Transverse colon (tissue), 4 donors: ENCODE measurements at regions not wholly inside any gene's neighbourhood (a gene's known extent, or its start where the extent isn't known, plus 50 kb on each side); places are given as distances from the start of the nearest gene placed in this dataset.

Experiments used
- DNase-seq: peaks from one replicate; pipeline ENCODE4 v3.0.0-alpha.2; 2019
- H3K27ac ChIP-seq, 4 donors: fragments of 200-600 bp; sonication (generic); 2 replicates each; pipeline ENCODE4 v1.5.1; 2016 to 2018; ENCODE audit warnings: inconsistent platforms in 4 of 4
- H3K27me3 ChIP-seq: fragments of 200-600 bp; sonication (generic); 2 replicates; pipeline ENCODE4 v1.5.1; 2017; ENCODE audit warnings: inconsistent platforms
- H3K36me3 ChIP-seq, 4 donors: fragments of 200-600 bp; sonication (generic); 2 replicates each; pipeline ENCODE4 v1.5.1; 2017 to 2019; ENCODE audit warnings: inconsistent platforms in 4 of 4
- H3K4me1 ChIP-seq, 4 donors: fragments of 200-600 bp; sonication (generic); 2 replicates each; pipeline ENCODE4 v1.5.1; 2017 to 2020; ENCODE audit warnings: inconsistent platforms in 4 of 4
- H3K4me3 ChIP-seq, 4 donors: fragments of 200-600 bp; sonication (generic); 1 replicate in 1 of 4; 2 replicates in 3 of 4; pipeline versions ENCODE4 v1.5.1 to v1.6.1; 2017 to 2019; ENCODE audit warnings: inconsistent platforms in 4 of 4
- H3K9me3 ChIP-seq, 2 donors: fragments of 200-600 bp; sonication (generic); 2 replicates each; pipeline ENCODE4 v1.5.1; 2017 to 2019; ENCODE audit warnings: inconsistent platforms in 2 of 2
- EP300 ChIP-seq: sonication (generic); formaldehyde crosslinking; IDR thresholded peaks from one replicate; pipeline ENCODE4 v1.6.1; 2017; ENCODE audit warnings: antibody characterized with exemption, low read depth
- POLR2A ChIP-seq: fragments of 450-650 bp; IDR thresholded peaks from one replicate; pipeline ENCODE4 v1.6.1; 2016; ENCODE audit warnings: antibody characterized with exemption, mild to moderate bottlenecking, moderate library complexity
- POLR2AphosphoS5 ChIP-seq, 3 donors: sonication (generic); formaldehyde crosslinking; IDR thresholded peaks; one replicate each; pipeline ENCODE4 v1.6.1; 2016; ENCODE audit warnings: antibody characterized with exemption in 3 of 3
- WGBS, 2 donors: methylation state at CpG; one replicate each; pipeline ENCODE4 v1.1.5; 2018; ENCODE audit warnings: low coverage in 1 of 2; 5-methylcytosine and 5-hydroxymethylcytosine counted together
- in situ Hi-C, 4 donors: fragments of 200-750 bp; cut with MboI; loops; one replicate each; pipeline versions ENCODE4 v1.15.0 to v1.15.1; 2017; ENCODE audit warnings: low sequenced_read_pairs in 3 of 4, low pct_ligation_motif_present in 1 of 4, low pct_unique_long_range_greater_than_20kb in 1 of 4
- intact Hi-C: fragments of 100-400 bp; cut with DNase I; formaldehyde crosslinking; loops from one replicate; pipeline ENCODE4 v1.15.1; 2023; ENCODE audit warnings: low total_unique reads
- small RNA-seq, 4 donors: library from RNA; depleted of rRNA; stranded (forward); fragments of <200 nt; gene quantifications; one replicate each; pipeline ENCODE3, GENCODE V24; 2016
- TF ChIP-seq, protein P1 (sequence below), 5 experiments: fragments of 200-600 bp in 3 of 5; fragments of 450-650 bp in 2 of 5; sonication (generic) in 3 of 5; IDR thresholded peaks; 1 replicate in 2 of 5; 2 replicates in 3 of 5; pipeline ENCODE4 v1.5.1; 2016 to 2017; ENCODE audit warnings: antibody characterized with exemption in 5 of 5, inconsistent platforms in 3 of 5, mild to moderate bottlenecking in 2 of 5, moderate library complexity in 1 of 5

DNA sequence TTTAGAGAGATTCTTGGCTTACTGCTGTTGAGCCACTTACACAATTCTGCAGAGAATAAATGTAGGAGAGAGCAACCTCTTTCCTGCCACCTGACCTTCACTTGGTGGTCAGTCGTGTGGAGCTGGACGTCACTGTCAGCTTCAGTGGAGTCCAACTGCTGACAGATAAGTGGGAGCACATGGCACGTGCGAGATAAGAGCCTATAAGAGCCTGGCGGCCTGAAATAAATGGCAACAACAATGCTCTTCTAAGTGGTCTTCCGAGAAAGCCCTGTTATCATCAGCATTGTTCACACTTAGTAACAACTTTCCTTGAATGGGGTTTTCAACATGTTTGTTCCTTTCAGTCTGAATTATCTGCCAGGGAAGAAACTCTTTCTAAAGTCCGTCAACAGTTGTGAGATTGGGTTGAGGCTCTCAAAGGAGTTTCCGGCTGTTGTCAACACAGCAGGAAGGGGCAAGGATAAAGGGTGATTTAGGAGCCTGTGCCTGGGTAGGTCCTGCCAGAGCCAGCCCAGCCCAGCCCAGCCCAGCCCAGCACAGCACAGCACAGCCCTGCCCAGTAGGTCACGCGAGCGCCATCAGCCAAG lies 57.2 kb upstream of the RUNX1 start:
- H3K27me3 ChIP-seq, result no peaks in the 10 kb centered on the region
- DNase-seq, result no peak
- in situ Hi-C loops, result no loop called here
- WGBS, 2 donors, result 82% methylated on average over 11 of the region's 11 CpGs; no CpG with 5 or more reads in 1 of the 2 donors
- TF ChIP-seq POLR2AphosphoS5 (IDR thresholded peaks at IDR 0.05) (no peak), EP300 (no peak), POLR2A (no peak)
- TF ChIP-seq, protein P1, sequence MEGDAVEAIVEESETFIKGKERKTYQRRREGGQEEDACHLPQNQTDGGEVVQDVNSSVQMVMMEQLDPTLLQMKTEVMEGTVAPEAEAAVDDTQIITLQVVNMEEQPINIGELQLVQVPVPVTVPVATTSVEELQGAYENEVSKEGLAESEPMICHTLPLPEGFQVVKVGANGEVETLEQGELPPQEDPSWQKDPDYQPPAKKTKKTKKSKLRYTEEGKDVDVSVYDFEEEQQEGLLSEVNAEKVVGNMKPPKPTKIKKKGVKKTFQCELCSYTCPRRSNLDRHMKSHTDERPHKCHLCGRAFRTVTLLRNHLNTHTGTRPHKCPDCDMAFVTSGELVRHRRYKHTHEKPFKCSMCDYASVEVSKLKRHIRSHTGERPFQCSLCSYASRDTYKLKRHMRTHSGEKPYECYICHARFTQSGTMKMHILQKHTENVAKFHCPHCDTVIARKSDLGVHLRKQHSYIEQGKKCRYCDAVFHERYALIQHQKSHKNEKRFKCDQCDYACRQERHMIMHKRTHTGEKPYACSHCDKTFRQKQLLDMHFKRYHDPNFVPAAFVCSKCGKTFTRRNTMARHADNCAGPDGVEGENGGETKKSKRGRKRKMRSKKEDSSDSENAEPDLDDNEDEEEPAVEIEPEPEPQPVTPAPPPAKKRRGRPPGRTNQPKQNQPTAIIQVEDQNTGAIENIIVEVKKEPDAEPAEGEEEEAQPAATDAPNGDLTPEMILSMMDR (IDR thresholded peaks at IDR 0.05), result no peak
- no peak overlapping the region for H3K27ac ChIP-seq
- intact Hi-C loops, result no loop called here
- no peak overlapping the region for H3K4me3 ChIP-seq
- no peaks in the 10 kb centered on the region for H3K36me3 ChIP-seq
- no peaks in the 10 kb centered on the region for H3K9me3 ChIP-seq
- H3K4me1 ChIP-seq, result no peaks in the 10 kb centered on the region

DNA sequence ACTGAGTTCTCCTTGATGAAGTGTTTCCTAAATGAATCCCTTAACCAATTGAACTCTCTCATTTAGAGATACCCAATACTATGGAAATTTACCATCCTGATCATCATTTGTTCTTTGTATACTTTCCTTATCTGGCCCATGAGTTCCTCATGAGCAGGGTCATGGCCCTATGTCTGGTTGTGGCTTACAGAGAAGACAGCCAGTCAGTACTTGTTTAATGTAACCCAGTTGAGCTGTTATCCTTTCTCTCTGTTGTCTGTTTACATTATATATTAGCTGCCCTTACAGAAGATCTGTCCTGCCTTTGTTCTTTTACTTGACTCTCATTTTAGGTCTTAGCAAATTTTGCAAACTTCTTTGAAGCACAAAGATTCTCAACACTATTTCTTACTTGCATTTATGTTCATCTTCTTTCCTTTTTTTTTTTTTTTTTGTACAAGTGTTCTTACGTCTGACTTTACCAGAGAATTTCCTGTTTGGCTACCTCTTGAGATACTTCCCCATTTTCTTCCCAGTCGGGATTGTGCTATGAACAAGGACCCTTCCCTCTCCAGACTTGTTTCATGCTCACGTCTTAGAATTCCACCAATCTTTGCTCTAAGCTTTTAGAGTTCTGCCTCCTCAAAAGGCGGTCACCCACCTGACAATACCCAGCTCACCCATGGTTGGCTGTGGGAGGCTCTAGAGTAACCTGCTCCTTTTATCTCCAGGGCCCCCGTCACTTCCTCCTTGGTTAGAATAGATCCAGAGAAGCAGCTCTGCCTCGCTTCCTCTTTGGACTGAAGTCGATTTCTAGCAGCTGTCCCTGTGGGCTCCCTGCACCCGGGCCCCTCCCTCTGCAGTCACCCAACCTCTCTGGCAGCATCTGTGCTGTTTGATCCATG lies 53.6 kb upstream of the RUNX1 start:
- H3K36me3 ChIP-seq, result no peaks in the 10 kb centered on the region
- TF ChIP-seq, protein P1 (IDR thresholded peaks at IDR 0.05), result no peak
- TF ChIP-seq POLR2A, result no peak
- no peak for TF ChIP-seq EP300
- TF ChIP-seq POLR2AphosphoS5 (IDR thresholded peaks at IDR 0.05), result no peak
- no peak overlapping the region for H3K27ac ChIP-seq
- intact Hi-C loops, result no loop called here
- in situ Hi-C loops, result no loop called here
- H3K4me3 ChIP-seq, result no peak overlapping the region
- WGBS, 2 donors, result 56 to 61% methylated on average over 5 to 8 of the region's 8 CpGs
- no peaks in the 10 kb centered on the region for H3K27me3 ChIP-seq
- peaks cover 0 to 5% (median 0%) of the 10 kb centered on the region in 4 donors for H3K4me1 ChIP-seq
- peak; percentile 29 for DNase-seq
- H3K9me3 ChIP-seq, result no peaks in the 10 kb centered on the region

DNA sequence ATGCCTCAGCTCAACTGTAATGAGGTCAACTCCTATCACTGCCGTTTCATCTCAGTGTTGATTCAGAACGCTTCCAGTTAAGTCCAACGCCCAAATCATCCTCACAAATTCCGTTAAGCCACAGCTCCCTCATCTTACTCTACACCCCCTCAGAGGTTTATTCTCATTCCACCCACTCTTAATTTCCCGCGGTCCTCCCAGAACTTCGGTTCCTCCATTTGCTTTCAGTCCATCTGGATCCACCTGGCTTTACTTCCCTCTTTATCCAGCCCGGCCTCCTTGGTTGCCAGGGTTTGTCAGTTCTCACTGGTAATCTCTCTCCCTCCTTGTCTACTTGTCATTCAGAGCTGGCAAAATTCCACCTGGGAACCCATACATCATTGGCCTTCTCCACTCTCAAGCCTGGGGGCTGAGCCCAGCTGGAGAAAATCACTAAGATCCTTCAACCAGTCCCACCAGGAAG lies 51.3 kb upstream of the RUNX1 start:
- no peaks in the 10 kb centered on the region for H3K36me3 ChIP-seq
- TF ChIP-seq POLR2AphosphoS5 (IDR thresholded peaks at IDR 0.05) (no peak), POLR2A (no peak), EP300 (no peak)
- TF ChIP-seq, protein P1 (IDR thresholded peaks at IDR 0.05), result no peak
- H3K4me1 ChIP-seq, result peaks cover 0 to 5% (median 0%) of the 10 kb centered on the region in 4 donors
- H3K9me3 ChIP-seq, result no peaks in the 10 kb centered on the region
- intact Hi-C loops (no loop called here), in situ Hi-C loops (no loop called here)
- no peaks in the 10 kb centered on the region for H3K27me3 ChIP-seq
- H3K4me3 ChIP-seq, result no peak overlapping the region
- DNase-seq, result no peak
- H3K27ac ChIP-seq, result no peak overlapping the region
- 65 to 96% methylated on average over 5 to 8 of the region's 8 CpGs for WGBS, 2 donors

DNA sequence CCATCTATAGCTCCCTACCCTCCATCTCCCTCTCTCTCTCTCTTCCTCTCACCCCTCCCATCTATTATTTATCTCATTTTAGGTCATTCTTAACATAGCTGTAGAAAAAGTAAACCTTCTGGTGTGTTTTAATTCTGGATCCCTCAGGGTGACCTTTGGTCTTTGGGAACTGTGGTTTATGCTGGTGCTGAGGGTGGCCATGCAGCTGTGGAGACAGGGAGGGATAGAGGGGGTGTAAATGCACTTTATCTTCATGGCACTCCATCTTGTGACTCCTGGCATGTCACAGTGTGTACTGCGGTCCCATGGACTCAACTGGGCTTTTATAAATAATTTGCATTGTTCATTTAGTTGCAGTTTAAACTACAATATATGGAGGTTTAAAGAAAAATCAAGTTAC lies 50.2 kb upstream of the RUNX1 start:
- intact Hi-C loops, result no loop called here

More for the DNA sequence above, 50.2 kb upstream of the RUNX1 start:
- Histone ChIP-seq H3K27ac (no peak overlapping the region), H3K9me3 (no peaks in the 10 kb centered on the region), H3K4me3 (no peak overlapping the region), H3K27me3 (no peaks in the 10 kb centered on the region), H3K4me1 (peaks cover 0 to 5% (median 0%) of the 10 kb centered on the region in 4 donors), H3K36me3 (no peaks in the 10 kb centered on the region)
- in situ Hi-C loops, result no loop called here
- no peak for DNase-seq
- TF ChIP-seq EP300 (no peak), POLR2A (no peak), POLR2AphosphoS5 (IDR thresholded peaks at IDR 0.05) (no peak)
- TF ChIP-seq, protein P1 (IDR thresholded peaks at IDR 0.05), result no peak
- WGBS, 2 donors, result 87 to 100% methylated on average over 1 of the region's 1 CpG

Small RNA genes lying in the stretch of these regions (small RNA-seq; reads per million reads assigned to genes)
- gene EZH2P1 (0 to 0.12 (median 0) reads per million in 4 donors), gene MIR802 (0 reads per million in 4 donors)
